WI38 (cell line): ENCODE measurements at regions not wholly inside any gene's neighbourhood (a gene's known extent, or its start where the extent isn't known, plus 50 kb on each side); places are given as distances from the start of the nearest gene placed in this dataset.

Experiments used
- H3K4me3 ChIP-seq: 2 replicates; pipeline ENCODE4 v1.5.1; 2011; ENCODE audit warnings: low read depth, mild to moderate bottlenecking, control low read depth, low read length
- CTCF ChIP-seq: IDR thresholded peaks from 2 replicates; pipeline ENCODE4 v1.5.1; 2012; ENCODE audit warnings: low read depth, mild to moderate bottlenecking, control low read depth, low read length

GRCh38 chr5:142408981-142409481 lies 84.2 kb upstream of the SPRY4 start:
- H3K4me3 ChIP-seq = no peak overlapping the region
- no peak for TF ChIP-seq CTCF

- no peak overlapping the region for H3K4me3 ChIP-seq
- no peak for TF ChIP-seq CTCF
These were observed 83.7 kb upstream of the SPRY4 start for GRCh38 chr5:142408536-142408935.

GRCh38 chr5:142405814-142406395 lies 81.1 kb upstream of the SPRY4 start:
- no peak for TF ChIP-seq CTCF
- H3K4me3 ChIP-seq = no peak overlapping the region

GRCh38 chr5:142405023-142405422 lies 80.2 kb upstream of the SPRY4 start:
- H3K4me3 ChIP-seq = no peak overlapping the region
- TF ChIP-seq CTCF = no peak

- TF ChIP-seq CTCF = no peak
- no peak overlapping the region for H3K4me3 ChIP-seq
These were observed 79.2 kb upstream of the SPRY4 start for GRCh38 chr5:142404046-142404477.

- TF ChIP-seq CTCF = no peak
- H3K4me3 ChIP-seq = no peak overlapping the region
These were observed 78.8 kb upstream of the SPRY4 start for GRCh38 chr5:142403583-142403982.

GRCh38 chr5:142402752-142403318 lies 78.0 kb upstream of the SPRY4 start:
- H3K4me3 ChIP-seq = no peak overlapping the region
- no peak for TF ChIP-seq CTCF
